ENCODE measurements at regions not wholly inside any gene's neighbourhood (a gene's known extent, or its start where the extent isn't known, plus 50 kb on each side); places are given as distances from the start of the nearest gene placed in this dataset.
A peak's percentile ranks its signal among the peaks of the same experiment; 100 is the strongest.

DNA sequence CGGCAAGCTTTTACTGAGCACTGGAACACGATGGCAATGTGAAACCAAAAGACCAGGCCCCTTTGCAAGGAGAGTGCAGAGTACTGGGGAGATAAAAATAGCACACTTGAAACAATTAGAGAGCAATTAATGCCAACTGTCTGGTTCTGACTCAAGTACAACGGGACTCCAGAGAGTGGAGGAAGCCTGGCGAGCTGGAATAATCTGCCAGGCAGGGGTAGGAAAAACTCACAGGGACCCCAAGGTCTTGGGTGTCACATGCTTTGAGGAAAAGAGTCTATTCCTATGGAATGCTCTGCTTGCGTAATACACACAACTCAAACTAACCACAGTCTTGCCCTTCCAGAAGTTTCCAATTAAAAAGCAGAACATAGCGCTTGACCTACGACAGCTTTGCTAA lies 113.0 kb upstream of the CLMP start:
- peak; percentile 82 for ATAC-seq
- TF ChIP-seq, protein P1, sequence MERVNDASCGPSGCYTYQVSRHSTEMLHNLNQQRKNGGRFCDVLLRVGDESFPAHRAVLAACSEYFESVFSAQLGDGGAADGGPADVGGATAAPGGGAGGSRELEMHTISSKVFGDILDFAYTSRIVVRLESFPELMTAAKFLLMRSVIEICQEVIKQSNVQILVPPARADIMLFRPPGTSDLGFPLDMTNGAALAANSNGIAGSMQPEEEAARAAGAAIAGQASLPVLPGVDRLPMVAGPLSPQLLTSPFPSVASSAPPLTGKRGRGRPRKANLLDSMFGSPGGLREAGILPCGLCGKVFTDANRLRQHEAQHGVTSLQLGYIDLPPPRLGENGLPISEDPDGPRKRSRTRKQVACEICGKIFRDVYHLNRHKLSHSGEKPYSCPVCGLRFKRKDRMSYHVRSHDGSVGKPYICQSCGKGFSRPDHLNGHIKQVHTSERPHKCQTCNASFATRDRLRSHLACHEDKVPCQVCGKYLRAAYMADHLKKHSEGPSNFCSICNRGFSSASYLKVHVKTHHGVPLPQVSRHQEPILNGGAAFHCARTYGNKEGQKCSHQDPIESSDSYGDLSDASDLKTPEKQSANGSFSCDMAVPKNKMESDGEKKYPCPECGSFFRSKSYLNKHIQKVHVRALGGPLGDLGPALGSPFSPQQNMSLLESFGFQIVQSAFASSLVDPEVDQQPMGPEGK (CRISPR knock-in tag; IDR thresholded peaks at IDR 0.05; ENCODE audit: borderline replicate concordance) = no peak
- TF ChIP-seq, protein P2, sequence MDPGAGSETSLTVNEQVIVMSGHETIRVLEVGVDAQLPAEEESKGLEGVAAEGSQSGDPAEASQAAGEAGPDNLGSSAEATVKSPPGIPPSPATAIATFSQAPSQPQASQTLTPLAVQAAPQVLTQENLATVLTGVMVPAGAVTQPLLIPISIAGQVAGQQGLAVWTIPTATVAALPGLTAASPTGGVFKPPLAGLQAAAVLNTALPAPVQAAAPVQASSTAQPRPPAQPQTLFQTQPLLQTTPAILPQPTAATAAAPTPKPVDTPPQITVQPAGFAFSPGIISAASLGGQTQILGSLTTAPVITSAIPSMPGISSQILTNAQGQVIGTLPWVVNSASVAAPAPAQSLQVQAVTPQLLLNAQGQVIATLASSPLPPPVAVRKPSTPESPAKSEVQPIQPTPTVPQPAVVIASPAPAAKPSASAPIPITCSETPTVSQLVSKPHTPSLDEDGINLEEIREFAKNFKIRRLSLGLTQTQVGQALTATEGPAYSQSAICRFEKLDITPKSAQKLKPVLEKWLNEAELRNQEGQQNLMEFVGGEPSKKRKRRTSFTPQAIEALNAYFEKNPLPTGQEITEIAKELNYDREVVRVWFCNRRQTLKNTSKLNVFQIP (CRISPR knock-in tag; IDR thresholded peaks at IDR 0.05; ENCODE audit: borderline replicate concordance, low read depth) = no peak
- TF ChIP-seq, protein P3, sequence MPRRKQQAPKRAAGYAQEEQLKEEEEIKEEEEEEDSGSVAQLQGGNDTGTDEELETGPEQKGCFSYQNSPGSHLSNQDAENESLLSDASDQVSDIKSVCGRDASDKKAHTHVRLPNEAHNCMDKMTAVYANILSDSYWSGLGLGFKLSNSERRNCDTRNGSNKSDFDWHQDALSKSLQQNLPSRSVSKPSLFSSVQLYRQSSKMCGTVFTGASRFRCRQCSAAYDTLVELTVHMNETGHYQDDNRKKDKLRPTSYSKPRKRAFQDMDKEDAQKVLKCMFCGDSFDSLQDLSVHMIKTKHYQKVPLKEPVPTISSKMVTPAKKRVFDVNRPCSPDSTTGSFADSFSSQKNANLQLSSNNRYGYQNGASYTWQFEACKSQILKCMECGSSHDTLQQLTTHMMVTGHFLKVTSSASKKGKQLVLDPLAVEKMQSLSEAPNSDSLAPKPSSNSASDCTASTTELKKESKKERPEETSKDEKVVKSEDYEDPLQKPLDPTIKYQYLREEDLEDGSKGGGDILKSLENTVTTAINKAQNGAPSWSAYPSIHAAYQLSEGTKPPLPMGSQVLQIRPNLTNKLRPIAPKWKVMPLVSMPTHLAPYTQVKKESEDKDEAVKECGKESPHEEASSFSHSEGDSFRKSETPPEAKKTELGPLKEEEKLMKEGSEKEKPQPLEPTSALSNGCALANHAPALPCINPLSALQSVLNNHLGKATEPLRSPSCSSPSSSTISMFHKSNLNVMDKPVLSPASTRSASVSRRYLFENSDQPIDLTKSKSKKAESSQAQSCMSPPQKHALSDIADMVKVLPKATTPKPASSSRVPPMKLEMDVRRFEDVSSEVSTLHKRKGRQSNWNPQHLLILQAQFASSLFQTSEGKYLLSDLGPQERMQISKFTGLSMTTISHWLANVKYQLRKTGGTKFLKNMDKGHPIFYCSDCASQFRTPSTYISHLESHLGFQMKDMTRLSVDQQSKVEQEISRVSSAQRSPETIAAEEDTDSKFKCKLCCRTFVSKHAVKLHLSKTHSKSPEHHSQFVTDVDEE (CRISPR knock-in tag; IDR thresholded peaks at IDR 0.05) = no peak
- TF ChIP-seq ZNF565 (CRISPR knock-in tag; conservative IDR thresholded peaks at IDR 0.05; ENCODE audit: low read depth) (no peak), GLIS3 (CRISPR knock-in tag; IDR thresholded peaks at IDR 0.05) (no peak), RARB (CRISPR knock-in tag; IDR thresholded peaks at IDR 0.05) (no peak), ZNF8 (CRISPR knock-in tag; IDR thresholded peaks at IDR 0.05) (no peak), CSDC2 (CRISPR knock-in tag; IDR thresholded peaks at IDR 0.05) (no peak), ZNF70 (CRISPR knock-in tag; IDR thresholded peaks at IDR 0.05) (no peak), ZFP3 (CRISPR knock-in tag; IDR thresholded peaks at IDR 0.05) (no peak), TCF4 (CRISPR knock-in tag; IDR thresholded peaks at IDR 0.05; ENCODE audit: borderline replicate concordance) (no peak), ZFP30 (CRISPR knock-in tag; IDR thresholded peaks at IDR 0.05) (no peak), ARNTL (CRISPR knock-in tag; IDR thresholded peaks at IDR 0.05; ENCODE audit: borderline replicate concordance, low read depth) (no peak; the same call in 1 of the 2 replicates), PPARA (CRISPR knock-in tag; IDR thresholded peaks at IDR 0.05; ENCODE audit: borderline replicate concordance) (no peak), ISL1 (CRISPR knock-in tag; IDR thresholded peaks at IDR 0.05) (no peak), ESRRG (CRISPR knock-in tag; IDR thresholded peaks at IDR 0.05) (no peak), SNAI2 (CRISPR knock-in tag; IDR thresholded peaks at IDR 0.05) (no peak)
- TF ChIP-seq, protein P4, sequence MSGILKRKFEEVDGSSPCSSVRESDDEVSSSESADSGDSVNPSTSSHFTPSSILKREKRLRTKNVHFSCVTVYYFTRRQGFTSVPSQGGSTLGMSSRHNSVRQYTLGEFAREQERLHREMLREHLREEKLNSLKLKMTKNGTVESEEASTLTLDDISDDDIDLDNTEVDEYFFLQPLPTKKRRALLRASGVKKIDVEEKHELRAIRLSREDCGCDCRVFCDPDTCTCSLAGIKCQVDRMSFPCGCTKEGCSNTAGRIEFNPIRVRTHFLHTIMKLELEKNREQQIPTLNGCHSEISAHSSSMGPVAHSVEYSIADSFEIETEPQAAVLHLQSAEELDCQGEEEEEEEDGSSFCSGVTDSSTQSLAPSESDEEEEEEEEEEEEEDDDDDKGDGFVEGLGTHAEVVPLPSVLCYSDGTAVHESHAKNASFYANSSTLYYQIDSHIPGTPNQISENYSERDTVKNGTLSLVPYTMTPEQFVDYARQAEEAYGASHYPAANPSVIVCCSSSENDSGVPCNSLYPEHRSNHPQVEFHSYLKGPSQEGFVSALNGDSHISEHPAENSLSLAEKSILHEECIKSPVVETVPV (CRISPR knock-in tag; IDR thresholded peaks at IDR 0.05) = no peak
- TF ChIP-seq, protein P5, sequence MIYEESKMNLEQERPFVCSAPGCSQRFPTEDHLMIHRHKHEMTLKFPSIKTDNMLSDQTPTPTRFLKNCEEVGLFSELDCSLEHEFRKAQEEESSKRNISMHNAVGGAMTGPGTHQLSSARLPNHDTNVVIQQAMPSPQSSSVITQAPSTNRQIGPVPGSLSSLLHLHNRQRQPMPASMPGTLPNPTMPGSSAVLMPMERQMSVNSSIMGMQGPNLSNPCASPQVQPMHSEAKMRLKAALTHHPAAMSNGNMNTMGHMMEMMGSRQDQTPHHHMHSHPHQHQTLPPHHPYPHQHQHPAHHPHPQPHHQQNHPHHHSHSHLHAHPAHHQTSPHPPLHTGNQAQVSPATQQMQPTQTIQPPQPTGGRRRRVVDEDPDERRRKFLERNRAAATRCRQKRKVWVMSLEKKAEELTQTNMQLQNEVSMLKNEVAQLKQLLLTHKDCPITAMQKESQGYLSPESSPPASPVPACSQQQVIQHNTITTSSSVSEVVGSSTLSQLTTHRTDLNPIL (CRISPR knock-in tag; IDR thresholded peaks at IDR 0.05; ENCODE audit: low read depth) = no peak

DNA sequence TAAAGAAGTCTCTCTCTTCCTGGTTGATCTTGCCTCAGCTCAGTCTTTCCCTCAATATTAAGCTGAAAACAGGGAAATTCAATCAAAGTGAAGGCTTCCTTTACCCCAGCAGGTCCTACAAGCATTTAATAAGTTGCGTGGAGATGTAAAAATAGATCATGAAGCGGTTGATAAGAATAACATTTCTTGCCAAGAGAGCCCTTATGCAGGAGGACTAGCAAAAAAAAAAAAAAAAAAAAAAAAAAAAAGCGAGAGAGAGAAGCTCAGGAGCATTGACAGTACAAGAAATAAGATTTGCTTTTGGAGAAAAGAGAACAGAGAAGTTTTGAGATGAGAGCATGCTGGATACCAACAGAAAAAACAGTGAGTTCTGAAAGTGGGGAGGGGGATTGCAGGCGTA lies 112.2 kb upstream of the CLMP start:
- TF ChIP-seq ZNF8 (CRISPR knock-in tag; IDR thresholded peaks at IDR 0.05) (no peak), CSDC2 (CRISPR knock-in tag; IDR thresholded peaks at IDR 0.05) (no peak), OSR1 (CRISPR knock-in tag; IDR thresholded peaks at IDR 0.05) (no peak), ARNTL (CRISPR knock-in tag; IDR thresholded peaks at IDR 0.05; ENCODE audit: borderline replicate concordance, low read depth) (no peak)
- TF ChIP-seq, protein P4 (CRISPR knock-in tag; IDR thresholded peaks at IDR 0.05) = no peak
- no peak for ATAC-seq

DNA sequence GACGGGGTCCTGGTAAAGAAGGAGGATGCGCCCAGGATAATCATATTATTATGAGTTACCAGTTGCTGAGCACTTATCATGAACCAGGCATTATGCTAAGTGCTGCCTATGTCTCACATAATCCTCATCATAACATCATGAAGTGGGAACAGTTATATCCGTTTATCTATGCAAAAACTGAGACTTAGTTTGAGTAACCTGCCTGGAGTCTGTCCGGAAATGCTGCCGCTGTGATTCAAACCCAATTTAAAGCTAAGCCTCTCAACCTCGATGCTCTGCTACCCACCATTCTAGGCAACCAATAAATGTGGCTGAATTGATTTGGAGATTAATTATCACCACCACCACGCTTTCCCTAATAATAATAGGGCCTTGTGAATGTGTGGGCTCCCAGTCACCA lies 111.5 kb upstream of the CLMP start:
- TF ChIP-seq GLIS3 (CRISPR knock-in tag; IDR thresholded peaks at IDR 0.05) = no peak
- TF ChIP-seq ZNF565 (CRISPR knock-in tag; conservative IDR thresholded peaks at IDR 0.05; ENCODE audit: low read depth) = no peak
- TF ChIP-seq ARNTL (CRISPR knock-in tag; IDR thresholded peaks at IDR 0.05; ENCODE audit: borderline replicate concordance, low read depth) = no peak
- TF ChIP-seq, protein P2 (CRISPR knock-in tag; IDR thresholded peaks at IDR 0.05; ENCODE audit: borderline replicate concordance, low read depth) = no peak
- TF ChIP-seq PPARA (CRISPR knock-in tag; IDR thresholded peaks at IDR 0.05; ENCODE audit: borderline replicate concordance) = no peak
- no peak for TF ChIP-seq OSR1 (CRISPR knock-in tag; IDR thresholded peaks at IDR 0.05)
- no peak for TF ChIP-seq TOX (CRISPR knock-in tag; IDR thresholded peaks at IDR 0.05; ENCODE audit: borderline replicate concordance)
- no peak for ATAC-seq
